ENCODE measurements at regions not wholly inside any gene's neighbourhood (a gene's known extent, or its start where the extent isn't known, plus 50 kb on each side); places are given as distances from the start of the nearest gene placed in this dataset.

GRCh38 chr5:158414780-158415179 lies 555.8 kb upstream of the CLINT1 start:
- DNase-seq (ENCODE audit: low read depth, low spot score) (no peak), FAIRE-seq (no peak)
- Histone ChIP-seq H3K9me1 (ENCODE audit: control insufficient read depth, extremely low read depth, insufficient read depth, low read length) (no peaks in the 10 kb centered on the region), H3K36me3 (ENCODE audit: control insufficient read depth in 2 of 2, extremely low read depth in 1 of 2, insufficient read depth in 2 of 2, low read length in 2 of 2) (no peaks in the 10 kb centered on the region), H3K4me1 (ENCODE audit: control insufficient read depth, extremely low read depth, insufficient read depth, low read length) (peaks cover 6% of the 10 kb centered on the region), H3K9ac (ENCODE audit: control insufficient read depth, extremely low read depth, insufficient read depth, low read length) (no peak overlapping the region), H3K4me2 (ENCODE audit: control insufficient read depth, extremely low read depth, insufficient read depth, low read depth, low read length) (no peak overlapping the region), H4K20me1 (ENCODE audit: control insufficient read depth, extremely low read depth, insufficient read depth, low read length) (no peaks in the 10 kb centered on the region), H3K79me2 (ENCODE audit: control insufficient read depth, insufficient read depth, low read length) (no peaks in the 10 kb centered on the region), H3K9me3 (ENCODE audit: control insufficient read depth, low read depth, low read length) (no peaks in the 10 kb centered on the region), H3K27ac (ENCODE audit: control insufficient read depth, insufficient read depth, low read length) (no peak overlapping the region), H2AFZ (ENCODE audit: control insufficient read depth, low read length) (no peak overlapping the region), H3K4me3 (ENCODE audit: control insufficient read depth in 2 of 3, extremely low read depth in 1 of 3, insufficient read depth in 2 of 3, low read depth in 1 of 3, low read length in 3 of 3) (no peak overlapping the region), H3K27me3 (ENCODE audit: control insufficient read depth, extremely low read depth, insufficient read depth, low read length) (no peaks in the 10 kb centered on the region)
- TF ChIP-seq EZH2 (IDR thresholded peaks at IDR 0.05; ENCODE audit: low read length) (no peak), CTCF (optimal IDR thresholded peaks at IDR 0.05 in 1 of 3, IDR thresholded peaks at IDR 0.05 in 1 of 3, conservative IDR thresholded peaks at IDR 0.05 in 1 of 3; ENCODE audit: extremely low read depth in 1 of 3, insufficient read depth in 2 of 3, low read length in 3 of 3) (no peak)
- dilution Hi-C loops (cut with MboI; ENCODE audit: extremely low pct_ligation_motif_present, low sequenced_read_pairs): no loop called here

- TF ChIP-seq EZH2 (IDR thresholded peaks at IDR 0.05; ENCODE audit: low read length): no peak
- no peak for TF ChIP-seq CTCF (optimal IDR thresholded peaks at IDR 0.05 in 1 of 3, IDR thresholded peaks at IDR 0.05 in 1 of 3, conservative IDR thresholded peaks at IDR 0.05 in 1 of 3; ENCODE audit: extremely low read depth in 1 of 3, insufficient read depth in 2 of 3, low read length in 3 of 3)
- Histone ChIP-seq H3K9me3 (ENCODE audit: control insufficient read depth, low read depth, low read length) (no peaks in the 10 kb centered on the region), H3K4me3 (ENCODE audit: control insufficient read depth in 2 of 3, extremely low read depth in 1 of 3, insufficient read depth in 2 of 3, low read depth in 1 of 3, low read length in 3 of 3) (no peak overlapping the region), H3K9me1 (ENCODE audit: control insufficient read depth, extremely low read depth, insufficient read depth, low read length) (no peaks in the 10 kb centered on the region), H3K27me3 (ENCODE audit: control insufficient read depth, extremely low read depth, insufficient read depth, low read length) (no peaks in the 10 kb centered on the region), H3K9ac (ENCODE audit: control insufficient read depth, extremely low read depth, insufficient read depth, low read length) (no peak overlapping the region), H3K79me2 (ENCODE audit: control insufficient read depth, insufficient read depth, low read length) (no peaks in the 10 kb centered on the region), H2AFZ (ENCODE audit: control insufficient read depth, low read length) (no peak overlapping the region), H3K4me1 (ENCODE audit: control insufficient read depth, extremely low read depth, insufficient read depth, low read length) (peaks cover 6% of the 10 kb centered on the region), H3K36me3 (ENCODE audit: control insufficient read depth in 2 of 2, extremely low read depth in 1 of 2, insufficient read depth in 2 of 2, low read length in 2 of 2) (no peaks in the 10 kb centered on the region), H4K20me1 (ENCODE audit: control insufficient read depth, extremely low read depth, insufficient read depth, low read length) (no peaks in the 10 kb centered on the region), H3K27ac (ENCODE audit: control insufficient read depth, insufficient read depth, low read length) (no peak overlapping the region), H3K4me2 (ENCODE audit: control insufficient read depth, extremely low read depth, insufficient read depth, low read depth, low read length) (no peak overlapping the region)
- dilution Hi-C loops (cut with MboI; ENCODE audit: extremely low pct_ligation_motif_present, low sequenced_read_pairs): no loop called here
- no peak for DNase-seq (ENCODE audit: low read depth, low spot score)
- FAIRE-seq: no peak
Observed at GRCh38 chr5:158414333-158414762, 555.4 kb upstream of the CLINT1 start.

Data from keratinocyte (primary cell).